SK-N-SH (cell line): ENCODE measurements at regions not wholly inside any gene's neighbourhood (a gene's known extent, or its start where the extent isn't known, plus 50 kb on each side); places are given as distances from the start of the nearest gene placed in this dataset.

Experiments
- CTCF ChIA-PET: fragments of 300-600, 350-600 bp; formaldehyde crosslinking; extraction: SDS; loops from one replicate; lab custom pipeline; 2021; lab: Yijun Ruan, JAX
- POLR2A ChIA-PET: fragments of 350-600 bp; sonication (Branson Sonifier 250); formaldehyde crosslinking; extraction: SDS; loops from one replicate; lab custom pipeline; 2020; ENCODE audit warnings: antibody characterized with exemption, inconsistent platforms; lab: Yijun Ruan, JAX
- DNase-seq: peaks from one replicate; pipeline ENCODE4 v3.0.0; 2012
- H2AFZ ChIP-seq: fragments of 200-600 bp; sonication (generic); 2 replicates; pipeline ENCODE4 v1.8.1; 2016; ENCODE audit warnings: antibody characterized with exemption, mild to moderate bottlenecking, low read depth
- H3F3A ChIP-seq: fragments of 200-600 bp; sonication (generic); replicated peaks from 2 replicates; pipeline ENCODE3; 2016; ENCODE audit warnings: antibody characterized with exemption, mild to moderate bottlenecking; ENCODE audit not compliant: insufficient read depth
- H3K27ac ChIP-seq, 2 experiments: fragments of 200-500 bp in 1 of 2; fragments of 200-600 bp in 1 of 2; sonication (Bioruptor generic) in 1 of 2; sonication (generic), shearing (Covaris generic) in 1 of 2; 2 replicates each; pipeline versions ENCODE4 v1.5.1 to v1.6.1; 2014 to 2016; ENCODE audit warnings: low read depth in 2 of 2, inconsistent platforms in 1 of 2, low read length in 1 of 2, mild to moderate bottlenecking in 1 of 2, mixed read lengths in 1 of 2
- H3K27me3 ChIP-seq: fragments of 200-600 bp; sonication (generic), shearing (Covaris generic); 2 replicates; pipeline ENCODE4 v1.6.1; 2016; ENCODE audit warnings: mixed run types; ENCODE audit not compliant: insufficient read depth
- H3K36me3 ChIP-seq, 2 experiments: fragments of 200-500 bp in 1 of 2; fragments of 200-600 bp in 1 of 2; sonication (Bioruptor generic) in 1 of 2; sonication (generic) in 1 of 2; replicated peaks in 1 of 2; 2 replicates each; pipeline versions ENCODE3 to v1.5.1; 2014 to 2016; ENCODE audit warnings: low read length in 1 of 2, mild to moderate bottlenecking in 1 of 2; ENCODE audit not compliant: insufficient read depth in 2 of 2, control insufficient read depth in 1 of 2
- H3K4me1 ChIP-seq, 2 experiments: fragments of 200-500 bp in 1 of 2; fragments of 200-600 bp in 1 of 2; sonication (Bioruptor generic) in 1 of 2; sonication (generic), shearing (Covaris generic) in 1 of 2; 2 replicates each; pipeline versions ENCODE4 v1.5.1 to v1.6.1; 2014 to 2016; ENCODE audit warnings: low read depth in 1 of 2, low read length in 1 of 2, mixed run types in 1 of 2; ENCODE audit not compliant: insufficient read depth in 2 of 2, control insufficient read depth in 1 of 2
- H3K4me2 ChIP-seq: fragments of 200-600 bp; sonication (generic), shearing (Covaris generic); 2 replicates; pipeline ENCODE4 v1.6.1; 2017; ENCODE audit warnings: mixed run types
- H3K4me3 ChIP-seq, 2 experiments: fragments of 200-500 bp in 1 of 2; fragments of 200-600 bp in 1 of 2; sonication (Bioruptor generic) in 1 of 2; sonication (generic), shearing (Covaris generic) in 1 of 2; 2 replicates each; pipeline versions ENCODE4 v1.5.1 to v1.8.1; 2014 to 2016; ENCODE audit warnings: low read depth in 2 of 2, inconsistent platforms in 1 of 2, low read length in 1 of 2, mild to moderate bottlenecking in 1 of 2, mixed read lengths in 1 of 2, moderate library complexity in 1 of 2
- H3K79me2 ChIP-seq: fragments of 200-600 bp; sonication (generic); 2 replicates; pipeline ENCODE4 v1.8.1; 2017; ENCODE audit warnings: mild to moderate bottlenecking; ENCODE audit not compliant: insufficient read depth
- H3K9ac ChIP-seq: fragments of 200-600 bp; sonication (generic); 2 replicates; pipeline ENCODE4 v1.6.1; 2017; ENCODE audit warnings: mixed run types
- H3K9me2 ChIP-seq: fragments of 200-600 bp; sonication (generic); 2 replicates; pipeline ENCODE4 v1.6.1; 2017; ENCODE audit warnings: mixed run types
- H3K9me3 ChIP-seq: fragments of 200-600 bp; sonication (generic); 2 replicates; pipeline ENCODE4 v1.6.1; 2017; ENCODE audit warnings: mixed run types, mild to moderate bottlenecking, moderate library complexity
- H4K20me1 ChIP-seq: fragments of 200-600 bp; sonication (generic); 2 replicates; pipeline ENCODE4 v1.6.1; 2017; ENCODE audit warnings: mild to moderate bottlenecking, mixed run types; ENCODE audit not compliant: insufficient read depth
- CTCF ChIP-seq: fragments of 200-600 bp; sonication (generic); IDR thresholded peaks from 2 replicates; pipeline ENCODE4 v1.6.1; 2017; ENCODE audit warnings: antibody characterized with exemption, mild to moderate bottlenecking, moderate library complexity
- EP300 ChIP-seq, 2 experiments: IDR thresholded peaks; 2 replicates each; pipeline versions ENCODE4 v1.4.0 to v1.6.1; 2012; ENCODE audit warnings: borderline replicate concordance in 1 of 2, low read depth in 1 of 2, low read length in 1 of 2
- FOSL2 ChIP-seq: IDR thresholded peaks from 2 replicates; pipeline ENCODE4 v1.4.0; 2012; ENCODE audit warnings: low read depth, mild to moderate bottlenecking, moderate library complexity, borderline replicate concordance
- FOXM1 ChIP-seq: IDR thresholded peaks from 2 replicates; pipeline ENCODE4 v1.4.0; 2012; ENCODE audit warnings: low read depth, mild to moderate bottlenecking
- NFIC ChIP-seq: IDR thresholded peaks from 2 replicates; pipeline ENCODE4 v1.4.0; 2012; ENCODE audit warnings: borderline replicate concordance
- REST ChIP-seq: IDR thresholded peaks from 2 replicates; pipeline ENCODE4 v1.6.1; 2012; ENCODE audit warnings: mild to moderate bottlenecking, low read depth, low read length, moderate library complexity
- RFX5 ChIP-seq: IDR thresholded peaks from 2 replicates; pipeline ENCODE4 v1.6.1; 2012; ENCODE audit warnings: mild to moderate bottlenecking, improper control_type of control experiment, low read length
- RXRA ChIP-seq: IDR thresholded peaks from 2 replicates; pipeline ENCODE4 v1.4.0; 2012; ENCODE audit warnings: low read depth, mild to moderate bottlenecking, borderline replicate concordance
- SIN3A ChIP-seq: IDR thresholded peaks from 2 replicates; pipeline ENCODE4 v1.6.1; 2012; ENCODE audit warnings: low read depth, mild to moderate bottlenecking, low read length, moderate library complexity, borderline replicate concordance
- ZBTB33 ChIP-seq: IDR thresholded peaks from 2 replicates; pipeline ENCODE4 v1.4.0; 2012; ENCODE audit warnings: low read depth, borderline replicate concordance
- WGBS: methylation state at CpG from one replicate; pipeline ENCODE4 v1.1.6; 2017; ENCODE audit warnings: low lambda C conversion rate; 5-methylcytosine and 5-hydroxymethylcytosine counted together

GRCh38 chr2:239803766-239804115, 221.4 kb downstream of the NDUFA10 start:
- Histone ChIP-seq H3F3A (no peaks in the 10 kb centered on the region), H3K9me3 (no peaks in the 10 kb centered on the region; the same call in 1 of the 2 replicates), H3K9me2 (no peaks in the 10 kb centered on the region), H3K4me2 (no peak overlapping the region), H3K36me3 (no peaks in the 10 kb centered on the region), H4K20me1 (no peaks in the 10 kb centered on the region), H3K79me2 (no peaks in the 10 kb centered on the region), H3K27me3 (no peaks in the 10 kb centered on the region), H3K27ac (no peak overlapping the region), H3K4me3 (no peak overlapping the region), H3K9ac (no peak overlapping the region), H3K4me1 (peaks cover 0 to 6% of the 10 kb centered on the region in 2 experiments; a peak in 1 of 4 replicates), H2AFZ (no peak overlapping the region)
- ChIA-PET CTCF (interaction anchor here (0.9 kb wide), 1 partner anchor 131 kb away, joined by 3 read pairs; no protein-coding TSS in a partner anchor), POLR2A (interaction anchor here (0.6 kb wide), 1 partner anchor 269 kb away, joined by 5 read pairs; no protein-coding TSS in a partner anchor)
- 60% methylated on average over 13 of the region's 13 CpGs for WGBS
- TF ChIP-seq REST (no peak), RFX5 (no peak), CTCF (no peak)
- DNase-seq = no peak

- ChIA-PET POLR2A (no interaction called here), CTCF (no interaction called here)
- H3K79me2 ChIP-seq = no peaks in the 10 kb centered on the region
- no peak for TF ChIP-seq NFIC
- TF ChIP-seq RXRA = no peak
- TF ChIP-seq SIN3A = no peak
- no peak for TF ChIP-seq CTCF
- TF ChIP-seq FOSL2 = no peak
- no peak for TF ChIP-seq RFX5
- TF ChIP-seq FOXM1 = no peak
- TF ChIP-seq ZBTB33 = no peak
- no peak for TF ChIP-seq REST
- TF ChIP-seq EP300 (IDR thresholded peaks at IDR 0.05; ENCODE audit: borderline replicate concordance in 1 of 2, low read depth in 1 of 2, low read length in 1 of 2) = no peak
Measured at GRCh38 chr2:239803102-239803765, 221.9 kb downstream of the NDUFA10 start.

More at GRCh38 chr2:239803102-239803765, 221.9 kb downstream of the NDUFA10 start:
- Histone ChIP-seq H3K27me3 (no peaks in the 10 kb centered on the region), H2AFZ (no peak overlapping the region), H3K9ac (no peak overlapping the region), H3K9me2 (no peaks in the 10 kb centered on the region), H3K9me3 (no peaks in the 10 kb centered on the region; the same call in 1 of the 2 replicates), H3K36me3 (no peaks in the 10 kb centered on the region), H3K4me1 (peaks cover 0 to 6% of the 10 kb centered on the region in 2 experiments; a peak in 1 of 4 replicates), H3F3A (no peaks in the 10 kb centered on the region), H3K4me2 (no peak overlapping the region), H4K20me1 (no peaks in the 10 kb centered on the region), H3K27ac (no peak overlapping the region), H3K4me3 (no peak overlapping the region)
- no peak for DNase-seq
- 65% methylated on average over 21 of the region's 21 CpGs for WGBS
